HG03135 (cell line): ENCODE measurements at regions not wholly inside any gene's neighbourhood (a gene's known extent, or its start where the extent isn't known, plus 50 kb on each side); places are given as distances from the start of the nearest gene placed in this dataset.

Source experiments
- ATAC-seq: cut with Tn5 transposase; IDR thresholded peaks from one replicate; pipeline ENCODE4 v1.9.1; 2021; ENCODE audit warnings: mild to moderate bottlenecking, moderate library complexity; ENCODE audit not compliant: unreplicated experiment

- ATAC-seq: no peak
Observed at GRCh38 chr6:12504325-12504966, 212.1 kb upstream of the PHACTR1 start.

- no peak for ATAC-seq
Observed at GRCh38 chr6:12505486-12505885, 211.1 kb upstream of the PHACTR1 start.

GRCh38 chr6:12506159-12506558 lies 210.4 kb upstream of the PHACTR1 start:
- no peak for ATAC-seq

- ATAC-seq: no peak
Observed at GRCh38 chr6:12507636-12508035, 208.9 kb upstream of the PHACTR1 start.

GRCh38 chr6:12508553-12508952 lies 208.0 kb upstream of the PHACTR1 start:
- ATAC-seq: no peak

- ATAC-seq: no peak
Observed at GRCh38 chr6:12509060-12509459, 207.5 kb upstream of the PHACTR1 start.

GRCh38 chr6:12516070-12516469 lies 200.5 kb upstream of the PHACTR1 start:
- ATAC-seq: no peak

- ATAC-seq: no peak
Observed at GRCh38 chr6:12522347-12522746, 194.2 kb upstream of the PHACTR1 start.

GRCh38 chr6:12523726-12524125 lies 192.8 kb upstream of the PHACTR1 start:
- ATAC-seq: no peak

- no peak for ATAC-seq
Observed at GRCh38 chr6:12525276-12525675, 191.3 kb upstream of the PHACTR1 start.

GRCh38 chr6:12527339-12527738 lies 189.2 kb upstream of the PHACTR1 start:
- ATAC-seq: no peak

GRCh38 chr6:12528136-12528535 lies 188.4 kb upstream of the PHACTR1 start:
- no peak for ATAC-seq

GRCh38 chr6:12528581-12529363 lies 187.8 kb upstream of the PHACTR1 start:
- ATAC-seq: no peak

GRCh38 chr6:12529364-12530019 lies 187.1 kb upstream of the PHACTR1 start:
- ATAC-seq: no peak

- no peak for ATAC-seq
Observed at GRCh38 chr6:12530345-12530744, 186.2 kb upstream of the PHACTR1 start.

- ATAC-seq: no peak
Observed at GRCh38 chr6:12533586-12533985, 183.0 kb upstream of the PHACTR1 start.

GRCh38 chr6:12534069-12534853 lies 182.3 kb upstream of the PHACTR1 start:
- ATAC-seq: no peak

GRCh38 chr6:12535586-12536314 lies 180.8 kb upstream of the PHACTR1 start:
- no peak for ATAC-seq

GRCh38 chr6:12536416-12536815 lies 180.2 kb upstream of the PHACTR1 start:
- no peak for ATAC-seq

GRCh38 chr6:12537389-12537788 lies 179.2 kb upstream of the PHACTR1 start:
- no peak for ATAC-seq
